ENCODE measurements at regions not wholly inside any gene's neighbourhood (a gene's known extent, or its start where the extent isn't known, plus 50 kb on each side); places are given as distances from the start of the nearest gene placed in this dataset.

DNA sequence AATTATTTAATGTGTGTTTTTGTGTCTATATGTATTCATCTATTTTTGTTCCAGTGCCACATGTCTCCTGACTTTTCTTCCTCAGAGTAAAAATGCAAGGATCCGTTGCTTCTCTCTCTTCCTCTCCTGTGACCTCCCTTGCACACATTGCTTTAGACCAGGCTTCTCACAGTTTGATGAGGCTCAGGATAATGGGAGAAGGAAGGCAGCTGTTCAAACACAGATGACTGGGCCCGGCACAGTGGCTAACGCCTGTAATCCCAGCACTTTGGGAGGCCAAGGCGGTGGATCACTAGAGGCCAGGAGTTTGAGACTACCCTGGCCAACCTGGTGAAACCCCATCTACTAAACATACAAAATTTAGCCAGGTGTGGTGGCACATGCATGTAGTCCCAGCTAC, 241.9 kb downstream of the SAMD5 start:
- H3K4me1 ChIP-seq (ENCODE audit: insufficient read depth, low read length): no peaks in the 10 kb centered on the region
- H3K9me3 ChIP-seq (ENCODE audit: low read depth, low read length): no peaks in the 10 kb centered on the region
- no peak overlapping the region for H3K4me3 ChIP-seq (ENCODE audit: low read length)
- H3K27me3 ChIP-seq (ENCODE audit: insufficient read depth, low read length): no peaks in the 10 kb centered on the region

DNA sequence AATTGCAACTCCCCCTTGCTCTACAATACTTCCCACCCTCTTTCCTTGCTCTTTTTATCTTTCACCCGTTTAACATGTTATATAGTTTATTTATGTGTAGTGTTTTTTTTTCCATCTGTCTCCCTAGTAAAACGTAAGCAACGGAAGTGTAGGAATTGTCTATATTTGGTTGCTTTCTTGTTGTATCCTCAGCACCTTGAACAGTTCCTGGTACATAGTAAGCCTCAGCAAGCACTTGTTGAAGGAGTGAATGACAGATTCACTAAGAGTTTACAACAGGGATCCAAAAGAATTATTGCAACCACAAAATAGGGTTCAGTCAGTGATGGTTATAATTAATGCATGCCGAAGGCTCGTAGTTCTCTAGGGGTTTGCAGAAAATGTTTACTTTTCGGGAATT, 242.7 kb downstream of the SAMD5 start:
- no peak overlapping the region for H3K4me3 ChIP-seq (ENCODE audit: low read length)
- no peaks in the 10 kb centered on the region for H3K9me3 ChIP-seq (ENCODE audit: low read depth, low read length)
- H3K4me1 ChIP-seq (ENCODE audit: insufficient read depth, low read length): no peaks in the 10 kb centered on the region
- H3K27me3 ChIP-seq (ENCODE audit: insufficient read depth, low read length): no peaks in the 10 kb centered on the region

DNA sequence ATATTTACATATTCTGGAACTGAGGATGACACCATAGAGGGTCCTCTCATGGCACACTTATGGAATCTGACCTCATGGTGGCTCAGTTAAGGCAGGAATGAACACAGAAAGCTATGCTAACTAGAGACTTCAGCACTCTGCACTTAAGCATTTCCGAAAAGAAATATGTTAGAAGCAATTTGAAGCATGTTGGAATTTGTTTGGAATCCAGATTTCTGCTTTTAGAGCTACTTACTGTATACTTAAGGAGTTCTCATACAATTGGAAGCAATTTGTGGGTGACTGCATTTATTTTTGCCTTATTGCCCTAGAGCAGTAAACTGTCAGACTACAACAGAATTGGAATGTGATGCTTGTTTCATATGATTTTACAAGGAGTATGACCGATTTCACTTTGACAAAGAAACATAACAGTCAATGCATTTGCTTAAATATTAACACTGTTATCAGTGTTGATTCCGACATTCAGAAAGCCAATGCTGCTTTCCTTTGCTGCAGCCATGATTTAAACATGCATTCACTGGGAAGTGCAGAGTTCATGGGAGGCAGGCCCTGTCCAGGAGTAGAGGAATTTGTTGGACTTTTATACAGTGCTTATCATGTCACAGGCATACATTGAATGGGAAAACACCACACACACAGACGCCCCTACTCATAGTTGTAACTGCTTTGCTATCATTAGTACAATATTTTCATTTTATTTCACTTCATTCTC, 244.4 kb downstream of the SAMD5 start:
- Histone ChIP-seq H3K4me3 (ENCODE audit: low read length) (no peak overlapping the region), H3K4me1 (ENCODE audit: insufficient read depth, low read length) (no peaks in the 10 kb centered on the region), H3K9me3 (ENCODE audit: low read depth, low read length) (no peaks in the 10 kb centered on the region), H3K27me3 (ENCODE audit: insufficient read depth, low read length) (no peaks in the 10 kb centered on the region)

DNA sequence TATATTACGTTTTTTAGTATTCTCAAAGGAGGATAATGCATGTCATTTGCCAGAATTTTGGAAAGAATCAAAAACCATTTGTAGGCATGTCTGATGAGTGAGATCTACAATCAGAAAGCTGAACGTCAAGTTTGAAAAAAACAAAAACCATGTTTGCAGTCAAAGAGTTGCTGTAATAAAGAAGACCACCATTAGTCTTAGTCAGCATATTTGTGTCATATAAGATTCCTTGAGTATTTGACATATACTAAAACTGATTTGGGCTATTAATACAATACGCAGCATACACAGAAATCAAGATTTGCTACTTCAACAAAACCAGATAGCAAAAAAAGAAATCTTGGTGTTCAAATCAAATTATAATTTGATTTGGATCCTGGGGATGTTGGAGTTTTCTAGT, 247.5 kb downstream of the SAMD5 start:
- Histone ChIP-seq H3K27me3 (ENCODE audit: insufficient read depth, low read length) (no peaks in the 10 kb centered on the region), H3K9me3 (ENCODE audit: low read depth, low read length) (no peaks in the 10 kb centered on the region), H3K4me1 (ENCODE audit: insufficient read depth, low read length) (no peaks in the 10 kb centered on the region)

DNA sequence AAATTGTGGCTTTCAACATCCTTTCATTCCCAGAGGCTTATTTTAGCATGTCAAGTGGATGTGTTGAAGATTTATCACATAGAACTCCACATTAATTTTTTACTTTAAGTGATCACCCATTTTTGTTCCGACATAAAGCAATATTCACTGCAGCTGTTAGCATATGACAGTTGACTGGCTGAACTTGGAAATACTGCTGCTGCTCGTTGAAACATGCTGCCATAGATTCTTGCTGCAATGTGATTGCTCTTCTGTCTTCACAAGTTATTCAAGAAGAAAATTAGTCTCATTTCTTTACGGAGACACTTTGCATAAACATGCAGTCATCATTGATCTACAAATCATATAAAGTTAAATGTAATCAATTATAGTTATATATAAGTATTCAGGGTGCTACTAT, 248.4 kb downstream of the SAMD5 start:
- no peaks in the 10 kb centered on the region for H3K9me3 ChIP-seq (ENCODE audit: low read depth, low read length)
- no peak overlapping the region for H3K4me3 ChIP-seq (ENCODE audit: low read length)
- H3K27me3 ChIP-seq (ENCODE audit: insufficient read depth, low read length): no peaks in the 10 kb centered on the region
- H3K4me1 ChIP-seq (ENCODE audit: insufficient read depth, low read length): no peaks in the 10 kb centered on the region

More for the DNA sequence above, 247.5 kb downstream of the SAMD5 start:
- H3K4me3 ChIP-seq (ENCODE audit: low read length): no peak overlapping the region

DNA sequence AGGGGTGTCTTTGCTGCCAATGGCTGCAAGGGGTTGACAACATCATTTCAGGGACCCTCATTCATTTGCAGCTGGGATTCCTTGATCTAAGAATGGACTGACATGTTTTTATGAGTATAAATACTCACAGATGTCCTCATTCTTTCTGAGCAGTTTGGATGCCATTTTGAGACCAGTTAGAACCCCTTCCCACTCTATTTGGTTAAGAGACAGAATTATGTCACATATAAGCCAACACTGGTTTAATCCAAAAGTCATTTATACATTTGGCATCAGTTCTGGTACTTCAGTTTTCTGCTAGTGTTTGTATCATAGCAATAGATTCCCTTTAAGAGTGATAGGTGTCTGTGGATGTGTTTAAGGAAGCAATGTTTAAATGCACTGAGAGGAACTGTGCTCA, 248.8 kb downstream of the SAMD5 start:
- Histone ChIP-seq H3K4me1 (ENCODE audit: insufficient read depth, low read length) (no peaks in the 10 kb centered on the region), H3K27me3 (ENCODE audit: insufficient read depth, low read length) (no peaks in the 10 kb centered on the region), H3K9me3 (ENCODE audit: low read depth, low read length) (no peaks in the 10 kb centered on the region), H3K4me3 (ENCODE audit: low read length) (no peak overlapping the region)

DNA sequence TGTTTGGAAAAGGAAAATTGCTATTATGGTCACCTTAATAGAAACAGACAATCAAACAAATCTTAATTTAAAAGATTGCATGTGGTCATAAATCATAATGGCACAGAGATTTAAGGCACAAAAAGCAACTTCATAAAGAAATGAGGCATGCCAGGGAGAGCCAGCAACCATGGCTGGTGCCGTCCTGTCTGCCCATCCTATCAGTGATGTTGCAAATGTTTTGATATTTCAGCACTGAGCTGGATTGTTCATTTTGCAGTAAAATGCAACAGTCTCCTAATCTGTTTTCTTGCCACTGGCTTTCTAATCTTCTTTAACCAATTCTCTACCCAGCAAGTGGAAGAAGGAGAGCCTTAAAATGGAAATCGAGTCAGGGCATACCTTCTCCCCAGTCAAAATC, 249.8 kb downstream of the SAMD5 start:
- Histone ChIP-seq H3K27me3 (ENCODE audit: insufficient read depth, low read length) (no peaks in the 10 kb centered on the region), H3K4me3 (ENCODE audit: low read length) (no peak overlapping the region), H3K4me1 (ENCODE audit: insufficient read depth, low read length) (no peaks in the 10 kb centered on the region), H3K9me3 (ENCODE audit: low read depth, low read length) (no peaks in the 10 kb centered on the region)

DNA sequence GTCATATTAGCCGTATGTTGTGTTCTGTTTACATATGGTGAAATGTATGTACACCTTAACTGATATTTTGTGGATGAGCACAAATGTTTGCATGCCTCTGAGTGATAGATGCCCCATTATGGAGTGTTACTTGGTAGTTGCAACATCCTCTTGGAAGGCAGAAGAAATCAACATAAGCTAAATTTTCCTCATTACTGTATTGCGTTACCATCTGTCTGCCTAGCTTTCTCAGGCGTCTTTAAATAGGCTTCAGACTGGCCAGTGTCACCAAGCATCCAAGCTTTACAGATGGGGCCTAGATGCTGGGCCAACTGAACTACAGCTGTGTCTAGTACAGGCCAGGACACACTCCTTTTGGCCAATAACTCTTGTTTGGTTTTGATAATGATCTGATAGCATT, 250.6 kb downstream of the SAMD5 start:
- H3K9me3 ChIP-seq (ENCODE audit: low read depth, low read length): no peaks in the 10 kb centered on the region
- H3K4me1 ChIP-seq (ENCODE audit: insufficient read depth, low read length): no peaks in the 10 kb centered on the region

DNA sequence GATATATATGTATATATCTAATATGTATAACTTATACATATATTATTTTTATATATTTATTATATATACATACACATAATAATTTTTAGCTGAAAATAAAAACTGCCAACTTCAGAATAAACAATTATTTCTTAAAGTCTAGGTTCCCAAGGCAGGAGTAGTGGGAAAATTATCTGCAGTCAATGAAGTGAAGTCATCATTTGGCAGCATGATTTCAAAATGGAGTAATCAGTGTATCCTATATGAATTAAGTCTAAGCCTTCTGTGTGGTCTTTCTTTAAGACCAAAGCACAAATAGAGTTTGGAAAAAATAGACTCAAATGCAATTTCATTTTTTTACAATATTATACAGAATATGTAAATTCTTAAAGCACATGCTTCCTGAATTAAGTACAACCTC, 251.0 kb downstream of the SAMD5 start:
- Histone ChIP-seq H3K4me3 (ENCODE audit: low read length) (no peak overlapping the region), H3K4me1 (ENCODE audit: insufficient read depth, low read length) (no peaks in the 10 kb centered on the region), H3K9me3 (ENCODE audit: low read depth, low read length) (no peaks in the 10 kb centered on the region), H3K27me3 (ENCODE audit: insufficient read depth, low read length) (no peaks in the 10 kb centered on the region)

More for the DNA sequence above, 250.6 kb downstream of the SAMD5 start:
- Histone ChIP-seq H3K27me3 (ENCODE audit: insufficient read depth, low read length) (no peaks in the 10 kb centered on the region), H3K4me3 (ENCODE audit: low read length) (no peak overlapping the region)

DNA sequence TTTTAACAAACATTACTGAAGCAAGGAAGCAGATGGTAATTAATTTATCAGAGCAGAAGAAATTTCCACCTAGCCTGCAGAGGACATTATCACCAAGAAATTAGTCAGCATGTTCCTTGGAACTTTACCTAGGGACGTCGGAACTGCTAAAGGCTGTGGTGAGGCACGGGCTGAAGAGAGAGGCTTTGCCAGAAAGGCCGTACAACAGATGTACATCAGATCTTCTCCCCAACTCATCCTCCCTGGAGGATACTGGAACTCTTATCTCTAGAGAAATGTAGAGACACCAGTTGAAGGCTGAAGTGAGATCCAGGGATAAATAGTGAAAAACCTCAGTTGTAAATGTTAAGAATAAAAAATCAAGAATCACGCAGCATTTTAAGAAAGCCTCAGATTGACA, 257.1 kb downstream of the SAMD5 start:
- H3K4me1 ChIP-seq (ENCODE audit: insufficient read depth, low read length): no peaks in the 10 kb centered on the region
- no peaks in the 10 kb centered on the region for H3K27me3 ChIP-seq (ENCODE audit: insufficient read depth, low read length)
- no peaks in the 10 kb centered on the region for H3K9me3 ChIP-seq (ENCODE audit: low read depth, low read length)

DNA sequence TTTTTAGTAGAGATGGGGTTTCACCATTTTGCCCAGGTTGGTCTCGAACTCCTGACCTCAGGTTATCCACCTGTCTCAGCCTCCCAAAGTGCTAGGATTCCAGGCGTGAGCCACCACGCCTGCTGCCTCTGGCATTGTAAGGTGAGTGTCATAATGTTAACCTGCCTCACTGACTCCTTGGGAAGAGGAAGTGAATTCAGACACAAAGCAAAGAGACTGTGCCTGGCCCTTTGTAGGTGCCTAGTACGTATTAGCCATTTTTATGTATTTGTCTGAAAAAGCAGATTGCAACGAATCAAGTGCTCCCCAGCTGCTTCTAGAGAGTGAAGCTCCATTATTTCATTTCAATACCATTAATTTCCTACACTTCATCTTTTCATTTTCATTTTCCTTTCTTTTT, 260.5 kb downstream of the SAMD5 start:
- no peaks in the 10 kb centered on the region for H3K4me1 ChIP-seq (ENCODE audit: insufficient read depth, low read length)
- H3K27me3 ChIP-seq (ENCODE audit: insufficient read depth, low read length): no peaks in the 10 kb centered on the region
- H3K4me3 ChIP-seq (ENCODE audit: low read length): no peak overlapping the region
- no peaks in the 10 kb centered on the region for H3K9me3 ChIP-seq (ENCODE audit: low read depth, low read length)

More for the DNA sequence above, 257.1 kb downstream of the SAMD5 start:
- H3K4me3 ChIP-seq (ENCODE audit: low read length): no peak overlapping the region

DNA sequence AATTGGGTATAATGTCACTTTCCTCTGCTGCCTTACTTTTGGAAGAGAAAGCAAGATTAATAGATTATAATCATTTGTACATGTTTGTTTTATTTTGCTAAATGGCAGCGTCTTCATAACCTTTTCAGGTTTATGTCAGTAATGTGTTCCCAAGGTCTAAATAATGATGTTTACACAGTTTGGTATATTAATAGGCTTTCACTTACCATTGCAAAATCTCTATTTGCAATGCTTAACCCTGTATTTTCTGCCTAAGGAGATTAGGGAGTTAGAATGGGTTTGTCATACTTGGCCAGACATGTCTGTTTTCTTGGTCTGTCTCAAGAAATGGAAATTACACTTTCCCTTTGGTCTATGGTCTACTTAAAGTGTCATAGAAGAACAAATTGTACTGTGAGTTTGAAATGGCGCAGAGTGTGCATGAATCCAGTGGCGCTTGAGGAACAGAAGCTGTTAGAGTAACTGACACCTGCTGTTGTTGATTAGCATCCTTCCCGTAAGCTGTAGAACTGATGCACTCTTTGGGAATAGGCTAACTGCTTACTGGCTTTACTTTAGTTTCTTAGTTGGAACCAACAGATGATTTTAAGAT, 261.1 kb downstream of the SAMD5 start:
- Histone ChIP-seq H3K9me3 (ENCODE audit: low read depth, low read length) (no peaks in the 10 kb centered on the region), H3K4me3 (ENCODE audit: low read length) (no peak overlapping the region), H3K27me3 (ENCODE audit: insufficient read depth, low read length) (no peaks in the 10 kb centered on the region), H3K4me1 (ENCODE audit: insufficient read depth, low read length) (no peaks in the 10 kb centered on the region)

DNA sequence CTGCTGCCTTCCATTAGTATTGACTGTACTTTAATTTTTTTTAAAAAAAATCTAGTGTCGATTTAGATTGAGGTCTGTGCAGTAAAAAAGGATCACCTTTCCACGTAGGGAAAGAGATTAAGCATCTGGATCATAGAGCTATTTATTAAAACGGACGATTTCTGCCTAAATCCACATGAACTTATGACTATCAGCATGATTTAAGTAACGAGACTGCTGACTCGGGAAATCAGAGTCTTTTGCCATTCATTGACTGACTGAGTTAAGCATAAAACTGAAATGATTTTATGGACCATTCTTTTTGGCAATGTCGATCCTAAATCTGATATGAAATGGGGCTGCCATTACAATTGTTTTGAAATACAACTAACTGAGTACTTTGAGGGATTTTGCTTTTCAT, 261.7 kb downstream of the SAMD5 start:
- H3K27me3 ChIP-seq (ENCODE audit: insufficient read depth, low read length): no peaks in the 10 kb centered on the region
- H3K4me3 ChIP-seq (ENCODE audit: low read length): no peak overlapping the region
- H3K9me3 ChIP-seq (ENCODE audit: low read depth, low read length): no peaks in the 10 kb centered on the region
- H3K4me1 ChIP-seq (ENCODE audit: insufficient read depth, low read length): no peaks in the 10 kb centered on the region

DNA sequence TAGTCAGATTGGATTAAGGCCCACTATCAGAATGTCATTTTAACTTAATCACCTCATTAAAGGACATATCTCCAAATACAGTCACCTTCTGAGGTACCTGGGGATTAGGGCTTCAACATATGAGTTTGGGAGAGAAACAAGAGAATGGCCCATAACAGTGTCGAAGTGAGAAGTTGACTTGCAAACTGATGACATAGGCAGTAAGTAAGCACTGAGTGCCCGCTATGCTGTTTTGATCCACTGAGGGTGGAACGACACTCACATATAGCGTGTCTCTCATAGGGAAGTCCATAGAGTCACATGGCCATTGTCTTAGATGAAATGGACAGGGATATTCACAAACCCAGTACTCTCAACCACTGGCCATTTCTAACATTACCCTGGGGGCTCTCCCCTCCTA, 264.2 kb downstream of the SAMD5 start:
- H3K27me3 ChIP-seq (ENCODE audit: insufficient read depth, low read length): no peaks in the 10 kb centered on the region
- H3K9me3 ChIP-seq (ENCODE audit: low read depth, low read length): no peaks in the 10 kb centered on the region
- H3K4me3 ChIP-seq (ENCODE audit: low read length): no peak overlapping the region
- no peaks in the 10 kb centered on the region for H3K4me1 ChIP-seq (ENCODE audit: insufficient read depth, low read length)

DNA sequence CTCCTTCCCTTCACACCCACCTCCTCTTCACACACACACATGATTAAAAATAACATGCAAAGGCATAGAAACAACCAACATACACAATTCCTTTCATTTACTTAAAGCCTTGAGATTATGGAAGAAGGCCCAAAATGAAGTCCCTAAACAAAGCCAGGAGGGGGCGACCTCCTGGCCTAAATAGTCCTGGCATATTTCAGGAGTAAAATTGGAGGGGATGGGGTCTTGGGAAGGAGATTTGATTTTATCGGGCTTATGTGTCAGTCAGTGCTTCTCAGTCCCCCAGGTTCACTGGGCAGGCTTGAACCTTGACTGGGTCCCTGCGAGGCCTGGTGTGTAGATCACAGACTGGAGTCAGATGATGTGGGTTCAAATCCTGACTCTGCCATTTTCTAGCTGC, 266.4 kb downstream of the SAMD5 start:
- Histone ChIP-seq H3K4me1 (ENCODE audit: insufficient read depth, low read length) (no peaks in the 10 kb centered on the region), H3K4me3 (ENCODE audit: low read length) (no peak overlapping the region), H3K9me3 (ENCODE audit: low read depth, low read length) (no peaks in the 10 kb centered on the region), H3K27me3 (ENCODE audit: insufficient read depth, low read length) (no peaks in the 10 kb centered on the region)

DNA sequence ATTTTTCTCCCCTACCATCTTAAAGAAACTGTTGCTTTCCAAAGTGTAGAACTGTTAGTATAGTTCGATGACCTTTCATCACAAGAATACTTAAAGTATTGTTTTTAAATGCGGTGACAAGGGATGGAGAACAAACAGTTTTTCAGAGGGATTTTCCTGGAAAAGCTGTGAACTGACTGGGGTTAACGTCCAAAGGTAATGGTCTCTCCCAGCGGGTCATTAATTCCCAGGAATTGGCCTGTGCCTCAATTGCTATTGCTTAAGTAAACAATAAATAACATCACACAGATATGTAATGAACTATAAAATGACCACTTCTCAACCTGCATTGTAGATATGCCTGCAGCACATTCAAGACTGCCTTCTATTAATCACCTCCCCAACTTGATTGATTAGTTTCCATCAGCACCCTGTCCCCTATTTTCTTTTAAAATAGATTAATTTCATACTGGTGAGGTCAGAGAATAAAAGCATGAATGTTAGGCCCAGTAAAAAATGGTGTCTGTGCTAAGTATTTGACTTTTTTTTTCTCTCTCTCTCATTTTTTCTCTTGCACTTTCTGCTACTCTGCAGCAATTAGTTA, 268.2 kb downstream of the SAMD5 start:
- Histone ChIP-seq H3K4me1 (ENCODE audit: insufficient read depth, low read length) (no peaks in the 10 kb centered on the region), H3K4me3 (ENCODE audit: low read length) (no peak overlapping the region), H3K27me3 (ENCODE audit: insufficient read depth, low read length) (no peaks in the 10 kb centered on the region), H3K9me3 (ENCODE audit: low read depth, low read length) (no peaks in the 10 kb centered on the region)
